ENCODE measurements at regions not wholly inside any gene's neighbourhood (a gene's known extent, or its start where the extent isn't known, plus 50 kb on each side); places are given as distances from the start of the nearest gene placed in this dataset.

- no peak for TF ChIP-seq CTCF (IDR thresholded peaks at IDR 0.05; ENCODE audit: control extremely low read depth, extremely low read depth)
- Histone ChIP-seq H3K4me3 (no peak overlapping the region), H3K27me3 (ENCODE audit: control insufficient read depth in 3 of 3, insufficient read depth in 3 of 3, low read length in 2 of 3) (no peaks in the 10 kb centered on the region), H3K27ac (ENCODE audit: low read depth in 1 of 2, low read length in 1 of 2) (no peak overlapping the region), H3K9ac (ENCODE audit: insufficient read depth in 1 of 2, low read length in 2 of 2) (no peak overlapping the region), H3K9me3 (ENCODE audit: control insufficient read depth in 4 of 4, insufficient read depth in 3 of 4, low read length in 3 of 4) (no peaks in the 10 kb centered on the region), H3K36me3 (ENCODE audit: control insufficient read depth in 4 of 4, insufficient read depth in 4 of 4, low read length in 4 of 4) (no peaks in the 10 kb centered on the region), H3K4me1 (ENCODE audit: control insufficient read depth in 5 of 5, insufficient read depth in 5 of 5, low read length in 5 of 5) (peaks cover 0 to 9% (median 0%) of the 10 kb centered on the region in 5 donors)
- DNase-seq (no peak), ATAC-seq (ENCODE audit: insufficient read depth, low FRiP score) (no peak)
- WGBS, 2 donors = 83 to 90% methylated on average over 2 of the region's 2 CpGs
Measured at GRCh38 chr12:46653311-46653710, 172.5 kb downstream of the SLC38A4 start.

- Histone ChIP-seq H3K36me3 (ENCODE audit: control insufficient read depth in 4 of 4, insufficient read depth in 4 of 4, low read length in 4 of 4) (no peaks in the 10 kb centered on the region), H3K9me3 (ENCODE audit: control insufficient read depth in 4 of 4, insufficient read depth in 3 of 4, low read length in 3 of 4) (no peaks in the 10 kb centered on the region), H3K4me3 (no peak overlapping the region), H3K4me1 (ENCODE audit: control insufficient read depth in 5 of 5, insufficient read depth in 5 of 5, low read length in 5 of 5) (peaks cover 0 to 4% (median 0%) of the 10 kb centered on the region in 5 donors), H3K9ac (ENCODE audit: insufficient read depth in 1 of 2, low read length in 2 of 2) (no peak overlapping the region), H3K27ac (ENCODE audit: low read depth in 1 of 2, low read length in 1 of 2) (no peak overlapping the region), H3K27me3 (ENCODE audit: control insufficient read depth in 3 of 3, insufficient read depth in 3 of 3, low read length in 2 of 3) (no peaks in the 10 kb centered on the region)
- ATAC-seq (ENCODE audit: insufficient read depth, low FRiP score) = no peak
- no peak for TF ChIP-seq CTCF (IDR thresholded peaks at IDR 0.05; ENCODE audit: control extremely low read depth, extremely low read depth)
- no peak for DNase-seq
Measured at GRCh38 chr12:46652692-46653091, 173.1 kb downstream of the SLC38A4 start.

- H3K4me3 ChIP-seq = no peak overlapping the region
- 89 to 95% methylated on average over 4 of the region's 4 CpGs for WGBS, 2 donors
- H3K36me3 ChIP-seq (ENCODE audit: control insufficient read depth in 4 of 4, insufficient read depth in 4 of 4, low read length in 4 of 4) = no peaks in the 10 kb centered on the region
- no peaks in the 10 kb centered on the region for H3K9me3 ChIP-seq (ENCODE audit: control insufficient read depth in 4 of 4, insufficient read depth in 3 of 4, low read length in 3 of 4)
- H3K4me1 ChIP-seq (ENCODE audit: control insufficient read depth in 5 of 5, insufficient read depth in 5 of 5, low read length in 5 of 5) = no peaks in the 10 kb centered on the region
- ATAC-seq (ENCODE audit: insufficient read depth, low FRiP score) = no peak
- no peak for DNase-seq
- no peak overlapping the region for H3K27ac ChIP-seq (ENCODE audit: low read depth in 1 of 2, low read length in 1 of 2)
- no peak for TF ChIP-seq CTCF (IDR thresholded peaks at IDR 0.05; ENCODE audit: control extremely low read depth, extremely low read depth)
- H3K9ac ChIP-seq (ENCODE audit: insufficient read depth in 1 of 2, low read length in 2 of 2) = no peak overlapping the region
- no peaks in the 10 kb centered on the region for H3K27me3 ChIP-seq (ENCODE audit: control insufficient read depth in 3 of 3, insufficient read depth in 3 of 3, low read length in 2 of 3)
Measured at GRCh38 chr12:46650688-46651087, 175.1 kb downstream of the SLC38A4 start.

DNA sequence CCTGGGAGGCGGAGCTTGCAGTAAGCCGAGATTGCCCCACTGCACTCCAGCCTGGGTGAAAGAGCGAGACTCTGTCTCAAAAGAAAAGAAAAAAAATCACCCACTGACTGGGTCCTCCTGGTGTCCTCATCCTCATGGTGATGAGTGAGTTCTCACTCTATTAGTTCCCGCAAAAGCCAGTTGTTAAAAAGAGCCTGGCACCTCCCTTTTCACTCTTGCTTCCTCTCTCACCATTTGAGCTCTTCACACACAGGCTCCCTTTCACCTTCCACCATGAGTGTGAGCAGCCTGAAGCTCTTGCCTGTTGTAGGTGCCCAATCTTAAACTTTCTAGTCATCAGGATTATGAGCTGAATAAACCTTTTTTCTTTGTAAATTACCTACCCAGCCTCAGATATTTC, 176.4 kb downstream of the SLC38A4 start:
- H3K27me3 ChIP-seq (ENCODE audit: control insufficient read depth in 3 of 3, insufficient read depth in 3 of 3, low read length in 2 of 3) = no peaks in the 10 kb centered on the region
- no peak overlapping the region for H3K4me3 ChIP-seq
- ATAC-seq (ENCODE audit: insufficient read depth, low FRiP score) = no peak
- H3K27ac ChIP-seq (ENCODE audit: low read depth in 1 of 2, low read length in 1 of 2) = no peak overlapping the region
- TF ChIP-seq CTCF (IDR thresholded peaks at IDR 0.05; ENCODE audit: control extremely low read depth, extremely low read depth) = no peak
- no peak overlapping the region for H3K9ac ChIP-seq (ENCODE audit: insufficient read depth in 1 of 2, low read length in 2 of 2)
- H3K36me3 ChIP-seq (ENCODE audit: control insufficient read depth in 4 of 4, insufficient read depth in 4 of 4, low read length in 4 of 4) = no peaks in the 10 kb centered on the region
- no peaks in the 10 kb centered on the region for H3K4me1 ChIP-seq (ENCODE audit: control insufficient read depth in 5 of 5, insufficient read depth in 5 of 5, low read length in 5 of 5)
- 92 to 97% methylated on average over 4 of the region's 4 CpGs for WGBS, 2 donors
- no peaks in the 10 kb centered on the region for H3K9me3 ChIP-seq (ENCODE audit: control insufficient read depth in 4 of 4, insufficient read depth in 3 of 4, low read length in 3 of 4)
- DNase-seq = no peak
